Left ventricle myocardium inferior (tissue), 1 donor: ENCODE measurements at regions not wholly inside any gene's neighbourhood (a gene's known extent, or its start where the extent isn't known, plus 50 kb on each side); places are given as distances from the start of the nearest gene placed in this dataset.

Source experiments
- DNase-seq: peaks from one replicate; pipeline ENCODE4 v3.0.0-alpha.2; 2020
- H3K27ac ChIP-seq: fragments of 200-600 bp; replicated peaks from 2 replicates; pipeline ENCODE4 v1.8.0; 2021
- H3K27me3 ChIP-seq: fragments of 200-600 bp; 2 replicates; pipeline ENCODE4 v1.8.0; 2021; ENCODE audit warnings: low read depth
- H3K36me3 ChIP-seq: fragments of 200-600 bp; 2 replicates; pipeline ENCODE4 v1.8.0; 2021
- H3K4me1 ChIP-seq: fragments of 200-600 bp; 2 replicates; pipeline ENCODE4 v1.8.0; 2021
- H3K4me3 ChIP-seq: fragments of 200-600 bp; 2 replicates; pipeline ENCODE4 v1.8.0; 2021; ENCODE audit warnings: mild to moderate bottlenecking, moderate library complexity
- H3K9me3 ChIP-seq: fragments of 200-600 bp; replicated peaks from 2 replicates; pipeline ENCODE4 v1.8.0; 2021
- intact Hi-C: fragments of 100-400 bp; cut with micrococcal nuclease; formaldehyde crosslinking; loops from one replicate; pipeline ENCODE4 v1.11.0; 2022
- TF ChIP-seq, protein P1 (sequence below): fragments of 200-600 bp; IDR thresholded peaks from 2 replicates; pipeline ENCODE4 v1.8.0; 2021; ENCODE audit warnings: antibody characterized with exemption, mild to moderate bottlenecking, borderline replicate concordance
- donor health status: DM: no; HTN: yes; CAD: no; lungs with severe emphysema.

DNA sequence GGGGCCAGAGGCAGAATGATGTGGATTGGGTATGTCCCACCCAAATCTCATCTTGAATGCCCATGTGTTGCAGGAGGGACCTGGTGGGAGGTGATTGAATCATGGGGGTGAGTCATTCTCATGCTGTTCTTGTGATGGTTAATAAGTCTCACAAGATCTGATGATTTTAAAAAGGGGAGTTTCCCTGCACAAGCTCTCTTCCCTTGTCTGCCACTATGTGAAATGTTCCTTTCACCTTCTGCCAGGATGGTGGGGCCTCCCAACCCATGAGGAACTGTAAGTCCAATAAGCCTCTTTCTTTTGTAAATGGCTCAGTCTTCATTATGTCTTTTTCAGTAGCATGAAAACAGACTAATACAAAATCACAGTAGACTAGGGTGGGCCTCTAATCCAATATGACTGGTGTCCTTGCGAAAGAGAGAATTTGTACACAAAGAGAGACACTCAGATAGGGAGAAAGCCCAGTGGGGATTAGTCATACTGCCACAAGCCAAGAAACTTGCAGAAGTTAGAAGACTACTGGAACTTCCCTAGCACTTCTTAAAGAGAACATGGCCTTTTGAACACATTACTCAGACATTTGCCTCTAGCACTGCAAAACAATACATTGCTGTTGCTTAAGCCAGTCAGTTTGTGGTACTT lies 68.4 kb downstream of the ANXA1 start:
- H3K4me1 ChIP-seq, result no peaks in the 10 kb centered on the region
- DNase-seq, result no peak
- intact Hi-C loops, result no loop called here
- TF ChIP-seq, protein P1, sequence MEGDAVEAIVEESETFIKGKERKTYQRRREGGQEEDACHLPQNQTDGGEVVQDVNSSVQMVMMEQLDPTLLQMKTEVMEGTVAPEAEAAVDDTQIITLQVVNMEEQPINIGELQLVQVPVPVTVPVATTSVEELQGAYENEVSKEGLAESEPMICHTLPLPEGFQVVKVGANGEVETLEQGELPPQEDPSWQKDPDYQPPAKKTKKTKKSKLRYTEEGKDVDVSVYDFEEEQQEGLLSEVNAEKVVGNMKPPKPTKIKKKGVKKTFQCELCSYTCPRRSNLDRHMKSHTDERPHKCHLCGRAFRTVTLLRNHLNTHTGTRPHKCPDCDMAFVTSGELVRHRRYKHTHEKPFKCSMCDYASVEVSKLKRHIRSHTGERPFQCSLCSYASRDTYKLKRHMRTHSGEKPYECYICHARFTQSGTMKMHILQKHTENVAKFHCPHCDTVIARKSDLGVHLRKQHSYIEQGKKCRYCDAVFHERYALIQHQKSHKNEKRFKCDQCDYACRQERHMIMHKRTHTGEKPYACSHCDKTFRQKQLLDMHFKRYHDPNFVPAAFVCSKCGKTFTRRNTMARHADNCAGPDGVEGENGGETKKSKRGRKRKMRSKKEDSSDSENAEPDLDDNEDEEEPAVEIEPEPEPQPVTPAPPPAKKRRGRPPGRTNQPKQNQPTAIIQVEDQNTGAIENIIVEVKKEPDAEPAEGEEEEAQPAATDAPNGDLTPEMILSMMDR, result no peak
- no peak overlapping the region for H3K27ac ChIP-seq
- no peaks in the 10 kb centered on the region for H3K36me3 ChIP-seq
- no peak overlapping the region for H3K4me3 ChIP-seq
- H3K9me3 ChIP-seq, result no peaks in the 10 kb centered on the region
- peaks cover 38% of the 10 kb centered on the region for H3K27me3 ChIP-seq

DNA sequence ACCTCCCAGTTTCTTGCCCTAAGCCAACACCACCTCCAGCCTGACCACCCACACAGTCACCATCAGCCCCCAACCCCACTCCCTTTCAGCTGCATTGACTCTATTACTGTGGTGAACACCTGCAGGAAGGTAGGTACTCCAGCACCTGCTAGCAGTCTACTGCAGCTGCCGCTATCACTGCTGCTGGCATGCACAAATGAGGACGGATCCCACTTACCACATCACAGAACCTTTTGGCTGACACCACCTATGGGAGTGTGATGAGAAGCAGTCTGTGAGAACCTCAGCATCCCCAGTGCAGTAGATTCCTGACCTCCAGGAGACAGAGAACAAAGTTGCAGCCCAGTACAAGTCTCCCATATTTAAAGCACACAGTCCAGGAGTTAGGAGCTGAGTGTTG lies 71.9 kb downstream of the ANXA1 start:
- DNase-seq, result no peak
- intact Hi-C loops, result no loop called here
- no peaks in the 10 kb centered on the region for H3K36me3 ChIP-seq
- TF ChIP-seq, protein P1, result no peak
- no peaks in the 10 kb centered on the region for H3K4me1 ChIP-seq
- peaks cover 15% of the 10 kb centered on the region for H3K27me3 ChIP-seq
- no peak overlapping the region for H3K4me3 ChIP-seq
- H3K9me3 ChIP-seq, result no peaks in the 10 kb centered on the region
- H3K27ac ChIP-seq, result no peak overlapping the region

DNA sequence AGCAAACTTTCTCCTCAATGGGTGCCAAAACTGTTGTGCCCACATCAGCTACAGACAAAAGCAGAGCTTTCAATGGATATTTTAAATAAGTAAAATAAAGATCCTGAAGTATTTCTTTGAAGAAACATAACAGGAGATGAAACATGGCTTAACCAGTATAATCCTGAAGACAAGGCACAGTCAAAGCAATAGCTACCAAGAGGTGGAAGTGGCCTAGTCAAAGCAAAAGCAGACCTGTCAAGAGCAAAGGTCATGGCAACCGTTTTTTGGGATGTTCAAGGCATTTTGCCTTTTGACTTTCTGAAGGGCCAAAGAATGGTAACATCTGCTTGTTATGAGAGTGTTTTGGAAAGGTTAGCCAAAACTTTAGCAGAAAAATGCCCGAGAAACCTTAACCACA lies 77.9 kb downstream of the ANXA1 start:
- no peak overlapping the region for H3K4me3 ChIP-seq
- intact Hi-C loops, result no loop called here

DNA sequence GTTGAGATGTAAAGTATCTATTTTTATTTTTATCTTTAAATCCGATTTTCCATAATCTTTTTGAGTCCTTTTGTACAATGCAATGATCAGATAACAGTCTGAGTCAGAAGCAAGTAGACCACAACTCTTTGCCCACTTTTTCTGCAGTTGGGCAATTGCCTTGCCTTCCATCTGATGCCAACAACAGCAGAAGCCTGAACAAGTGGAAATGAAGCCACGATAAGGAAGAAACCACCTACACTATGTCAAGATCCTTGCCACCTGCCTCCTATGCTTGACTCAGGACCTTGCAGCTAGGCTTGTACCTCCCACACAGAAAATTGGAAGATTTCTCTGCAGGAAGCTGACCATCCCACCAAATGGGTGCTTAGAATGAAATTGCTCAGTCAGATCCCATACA lies 78.6 kb downstream of the ANXA1 start:
- Histone ChIP-seq H3K4me1 (no peaks in the 10 kb centered on the region), H3K4me3 (no peak overlapping the region), H3K9me3 (no peaks in the 10 kb centered on the region), H3K27me3 (peaks cover 3% of the 10 kb centered on the region), H3K36me3 (no peaks in the 10 kb centered on the region), H3K27ac (no peak overlapping the region)
- DNase-seq, result no peak
- TF ChIP-seq, protein P1, result no peak
- intact Hi-C loops, result no loop called here

More for the DNA sequence above, 77.9 kb downstream of the ANXA1 start:
- no peak for DNase-seq
- no peaks in the 10 kb centered on the region for H3K4me1 ChIP-seq
- H3K27ac ChIP-seq, result no peak overlapping the region
- H3K27me3 ChIP-seq, result no peaks in the 10 kb centered on the region
- TF ChIP-seq, protein P1, result no peak
- H3K36me3 ChIP-seq, result no peaks in the 10 kb centered on the region
- no peaks in the 10 kb centered on the region for H3K9me3 ChIP-seq

DNA sequence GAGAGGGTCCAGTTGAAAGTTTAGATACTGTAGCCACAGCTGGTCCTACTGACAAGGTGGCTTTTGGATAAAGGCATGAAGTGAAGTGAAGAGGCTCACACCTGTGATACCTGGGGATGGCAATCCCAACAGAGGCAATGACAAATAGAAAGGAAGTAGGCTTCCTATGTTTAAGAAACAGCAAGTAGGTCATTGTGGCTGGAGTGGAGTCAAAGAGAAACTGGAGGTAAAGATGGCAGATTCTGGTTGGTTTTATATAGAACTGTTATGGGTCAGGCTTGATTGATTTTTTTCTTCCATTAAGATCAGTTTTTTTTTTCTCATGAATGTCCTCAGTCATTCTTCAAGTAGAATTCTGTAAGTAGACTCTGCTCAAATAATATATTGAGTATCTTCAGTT lies 79.5 kb downstream of the ANXA1 start:
- intact Hi-C loops, result no loop called here
- no peaks in the 10 kb centered on the region for H3K9me3 ChIP-seq
- peaks cover 8% of the 10 kb centered on the region for H3K27me3 ChIP-seq
- H3K36me3 ChIP-seq, result no peaks in the 10 kb centered on the region
- H3K4me3 ChIP-seq, result no peak overlapping the region
- no peak overlapping the region for H3K27ac ChIP-seq
- no peaks in the 10 kb centered on the region for H3K4me1 ChIP-seq
- TF ChIP-seq, protein P1, result no peak
- DNase-seq, result no peak
